GM12878 (cell line): ENCODE measurements at regions not wholly inside any gene's neighbourhood (a gene's known extent, or its start where the extent isn't known, plus 50 kb on each side); places are given as distances from the start of the nearest gene placed in this dataset.
A peak's percentile ranks its signal among the peaks of the same experiment; 100 is the strongest.

Experiments
- BACH1 ChIP-seq: fragments of 450-650 bp; IDR thresholded peaks from 2 replicates; pipeline ENCODE4 v1.6.1; 2017; ENCODE audit warnings: mild to moderate bottlenecking, borderline replicate concordance
- BMI1 ChIP-seq: fragments of 450-650 bp; IDR thresholded peaks from 2 replicates; pipeline ENCODE4 v1.6.1; 2016; ENCODE audit warnings: mild to moderate bottlenecking, moderate library complexity, borderline replicate concordance
- E4F1 ChIP-seq: fragments of 450-650 bp; IDR thresholded peaks from 2 replicates; pipeline ENCODE4 v1.6.1; 2018; ENCODE audit warnings: borderline replicate concordance, mild to moderate bottlenecking; ENCODE audit not compliant: partially characterized antibody
- EED ChIP-seq: sonication (generic); IDR thresholded peaks from 2 replicates; pipeline ENCODE4 v1.6.1; 2016; ENCODE audit warnings: antibody characterized with exemption, low read depth
- ETV6 ChIP-seq, 2 experiments: fragments of 450-650 bp in 1 of 2; IDR thresholded peaks in 1 of 2; conservative IDR thresholded peaks in 1 of 2; 2 replicates each; pipeline ENCODE4 v1.6.1; 2014; ENCODE audit warnings: antibody characterized with exemption in 1 of 2, borderline replicate concordance in 1 of 2, low read depth in 1 of 2, mild to moderate bottlenecking in 1 of 2, moderate library complexity in 1 of 2
- HCFC1 ChIP-seq: fragments of 150-350 bp; IDR thresholded peaks from 2 replicates; pipeline ENCODE4 v1.6.1; 2014; ENCODE audit warnings: low read length
- HDAC6 ChIP-seq: fragments of 200-600 bp; sonication (generic); IDR thresholded peaks from one replicate; pipeline ENCODE4 v1.8.0; 2017; ENCODE audit warnings: antibody characterized with exemption; ENCODE audit not compliant: unreplicated experiment
- HSF1 ChIP-seq: fragments of 150-350 bp; IDR thresholded peaks from 2 replicates; pipeline ENCODE4 v1.6.1; 2014; ENCODE audit warnings: mild to moderate bottlenecking, low read depth, low read length
- IKZF1 ChIP-seq: fragments of 450-650 bp; conservative IDR thresholded peaks from 2 replicates; pipeline ENCODE4 v1.6.1; 2017; ENCODE audit warnings: antibody characterized with exemption, mild to moderate bottlenecking
- JUNB ChIP-seq: IDR thresholded peaks from 2 replicates; pipeline ENCODE4 v1.6.1; 2016; ENCODE audit warnings: antibody characterized with exemption, mild to moderate bottlenecking
- MTA2 ChIP-seq: fragments of 450-650 bp; IDR thresholded peaks from 2 replicates; pipeline ENCODE4 v1.6.1; 2016; ENCODE audit warnings: low read depth, mild to moderate bottlenecking, moderate library complexity
- NRF1 ChIP-seq: conservative IDR thresholded peaks from 2 replicates; pipeline ENCODE4 v1.6.1; 2011; ENCODE audit warnings: mild to moderate bottlenecking, low read depth, low read length, improper control_type of control experiment
- RAD51 ChIP-seq: fragments of 450-650 bp; IDR thresholded peaks from 2 replicates; pipeline ENCODE4 v1.6.1; 2016; ENCODE audit warnings: moderate library complexity, mild to moderate bottlenecking, inconsistent platforms
- RB1 ChIP-seq: fragments of 450-650 bp; formaldehyde crosslinking; IDR thresholded peaks from 2 replicates; pipeline ENCODE4 v1.6.1; 2017; ENCODE audit warnings: mild to moderate bottlenecking, borderline replicate concordance
- SPI1 ChIP-seq: IDR thresholded peaks from 2 replicates; pipeline ENCODE4 v1.6.1; 2011; ENCODE audit warnings: low read depth, mild to moderate bottlenecking, low read length, moderate library complexity, borderline replicate concordance; ENCODE audit not compliant: insufficient read depth
- TCF7 ChIP-seq: IDR thresholded peaks from 2 replicates; pipeline ENCODE4 v1.6.1; 2014; ENCODE audit warnings: antibody characterized with exemption, borderline replicate concordance
- TF ChIP-seq, protein P1 (sequence below): fragments of 450-650 bp; IDR thresholded peaks from 2 replicates; pipeline ENCODE4 v1.6.1; 2018; ENCODE audit warnings: mild to moderate bottlenecking, low read depth, moderate library complexity; ENCODE audit not compliant: partially characterized antibody
- TF ChIP-seq, protein P2 (sequence below): IDR thresholded peaks from 2 replicates; pipeline ENCODE4 v1.6.1; 2011; ENCODE audit warnings: mild to moderate bottlenecking, low read depth, low read length, moderate library complexity; ENCODE audit not compliant: insufficient replicate concordance
- TF ChIP-seq, protein P3 (sequence below): IDR thresholded peaks from 2 replicates; pipeline ENCODE4 v1.6.1; 2012; ENCODE audit warnings: mild to moderate bottlenecking, low read depth, low read length

DNA sequence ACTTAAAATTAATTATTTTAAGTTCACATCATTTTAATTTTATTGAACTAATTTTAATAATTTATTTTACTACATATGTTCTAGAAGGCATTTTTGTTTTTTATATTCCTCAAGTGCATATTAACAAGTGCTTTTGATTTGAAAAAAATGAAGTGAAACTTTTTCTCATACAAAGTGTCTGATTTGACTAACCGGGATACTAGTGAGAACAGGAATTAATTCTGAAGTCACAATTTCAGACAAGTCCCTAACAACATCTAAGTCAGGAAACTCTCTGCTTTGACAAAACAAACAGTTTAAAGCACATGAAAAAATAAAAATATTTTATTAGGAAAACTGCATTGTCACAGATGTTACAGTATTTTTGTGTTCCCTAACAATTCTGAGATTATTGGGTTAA is 1166.3 kb upstream of the CITED2 start (continued):
- TF ChIP-seq, protein P1, sequence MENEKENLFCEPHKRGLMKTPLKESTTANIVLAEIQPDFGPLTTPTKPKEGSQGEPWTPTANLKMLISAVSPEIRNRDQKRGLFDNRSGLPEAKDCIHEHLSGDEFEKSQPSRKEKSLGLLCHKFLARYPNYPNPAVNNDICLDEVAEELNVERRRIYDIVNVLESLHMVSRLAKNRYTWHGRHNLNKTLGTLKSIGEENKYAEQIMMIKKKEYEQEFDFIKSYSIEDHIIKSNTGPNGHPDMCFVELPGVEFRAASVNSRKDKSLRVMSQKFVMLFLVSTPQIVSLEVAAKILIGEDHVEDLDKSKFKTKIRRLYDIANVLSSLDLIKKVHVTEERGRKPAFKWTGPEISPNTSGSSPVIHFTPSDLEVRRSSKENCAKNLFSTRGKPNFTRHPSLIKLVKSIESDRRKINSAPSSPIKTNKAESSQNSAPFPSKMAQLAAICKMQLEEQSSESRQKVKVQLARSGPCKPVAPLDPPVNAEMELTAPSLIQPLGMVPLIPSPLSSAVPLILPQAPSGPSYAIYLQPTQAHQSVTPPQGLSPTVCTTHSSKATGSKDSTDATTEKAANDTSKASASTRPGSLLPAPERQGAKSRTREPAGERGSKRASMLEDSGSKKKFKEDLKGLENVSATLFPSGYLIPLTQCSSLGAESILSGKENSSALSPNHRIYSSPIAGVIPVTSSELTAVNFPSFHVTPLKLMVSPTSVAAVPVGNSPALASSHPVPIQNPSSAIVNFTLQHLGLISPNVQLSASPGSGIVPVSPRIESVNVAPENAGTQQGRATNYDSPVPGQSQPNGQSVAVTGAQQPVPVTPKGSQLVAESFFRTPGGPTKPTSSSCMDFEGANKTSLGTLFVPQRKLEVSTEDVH, result no peak
- 0 out of 2 replicates have a peak, but pooled peaks have one; percentile 21 for TF ChIP-seq TCF7
- TF ChIP-seq EED, result no peak
- TF ChIP-seq RAD51, result no peak
- TF ChIP-seq, protein P2, sequence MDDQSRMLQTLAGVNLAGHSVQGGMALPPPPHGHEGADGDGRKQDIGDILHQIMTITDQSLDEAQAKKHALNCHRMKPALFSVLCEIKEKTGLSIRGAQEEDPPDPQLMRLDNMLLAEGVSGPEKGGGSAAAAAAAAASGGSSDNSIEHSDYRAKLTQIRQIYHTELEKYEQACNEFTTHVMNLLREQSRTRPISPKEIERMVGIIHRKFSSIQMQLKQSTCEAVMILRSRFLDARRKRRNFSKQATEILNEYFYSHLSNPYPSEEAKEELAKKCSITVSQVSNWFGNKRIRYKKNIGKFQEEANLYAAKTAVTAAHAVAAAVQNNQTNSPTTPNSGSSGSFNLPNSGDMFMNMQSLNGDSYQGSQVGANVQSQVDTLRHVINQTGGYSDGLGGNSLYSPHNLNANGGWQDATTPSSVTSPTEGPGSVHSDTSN, result no peak
- TF ChIP-seq NRF1, result no peak
- TF ChIP-seq HSF1, result no peak
- TF ChIP-seq, protein P3, sequence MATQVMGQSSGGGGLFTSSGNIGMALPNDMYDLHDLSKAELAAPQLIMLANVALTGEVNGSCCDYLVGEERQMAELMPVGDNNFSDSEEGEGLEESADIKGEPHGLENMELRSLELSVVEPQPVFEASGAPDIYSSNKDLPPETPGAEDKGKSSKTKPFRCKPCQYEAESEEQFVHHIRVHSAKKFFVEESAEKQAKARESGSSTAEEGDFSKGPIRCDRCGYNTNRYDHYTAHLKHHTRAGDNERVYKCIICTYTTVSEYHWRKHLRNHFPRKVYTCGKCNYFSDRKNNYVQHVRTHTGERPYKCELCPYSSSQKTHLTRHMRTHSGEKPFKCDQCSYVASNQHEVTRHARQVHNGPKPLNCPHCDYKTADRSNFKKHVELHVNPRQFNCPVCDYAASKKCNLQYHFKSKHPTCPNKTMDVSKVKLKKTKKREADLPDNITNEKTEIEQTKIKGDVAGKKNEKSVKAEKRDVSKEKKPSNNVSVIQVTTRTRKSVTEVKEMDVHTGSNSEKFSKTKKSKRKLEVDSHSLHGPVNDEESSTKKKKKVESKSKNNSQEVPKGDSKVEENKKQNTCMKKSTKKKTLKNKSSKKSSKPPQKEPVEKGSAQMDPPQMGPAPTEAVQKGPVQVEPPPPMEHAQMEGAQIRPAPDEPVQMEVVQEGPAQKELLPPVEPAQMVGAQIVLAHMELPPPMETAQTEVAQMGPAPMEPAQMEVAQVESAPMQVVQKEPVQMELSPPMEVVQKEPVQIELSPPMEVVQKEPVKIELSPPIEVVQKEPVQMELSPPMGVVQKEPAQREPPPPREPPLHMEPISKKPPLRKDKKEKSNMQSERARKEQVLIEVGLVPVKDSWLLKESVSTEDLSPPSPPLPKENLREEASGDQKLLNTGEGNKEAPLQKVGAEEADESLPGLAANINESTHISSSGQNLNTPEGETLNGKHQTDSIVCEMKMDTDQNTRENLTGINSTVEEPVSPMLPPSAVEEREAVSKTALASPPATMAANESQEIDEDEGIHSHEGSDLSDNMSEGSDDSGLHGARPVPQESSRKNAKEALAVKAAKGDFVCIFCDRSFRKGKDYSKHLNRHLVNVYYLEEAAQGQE, result no peak
- peak; percentile 76 for TF ChIP-seq MTA2
- TF ChIP-seq RB1, result no peak
- no peak for TF ChIP-seq HCFC1
- no peak for TF ChIP-seq HDAC6
- no peak for TF ChIP-seq E4F1
- TF ChIP-seq BMI1, result no peak; the same call in 1 of the 2 replicates
- TF ChIP-seq JUNB, result peak; percentile 93
- TF ChIP-seq ETV6 (conservative IDR thresholded peaks at IDR 0.05 in 1 of 2, IDR thresholded peaks at IDR 0.05 in 1 of 2; ENCODE audit: borderline replicate concordance in 1 of 2, low read depth in 1 of 2), result no peak
- peak; percentile 65 for TF ChIP-seq SPI1
- TF ChIP-seq BACH1, result no peak; the same call in 1 of the 2 replicates
- no peak for TF ChIP-seq IKZF1
